Cerebellar nuclear complex (tissue), 1 donor: ENCODE measurements at regions not wholly inside any gene's neighbourhood (a gene's known extent, or its start where the extent isn't known, plus 50 kb on each side); places are given as distances from the start of the nearest gene placed in this dataset.
"Not testable (repeated sequence)": the region's sequence is repeated elsewhere in the genome, so short reads cannot be mapped to it uniquely, and the experiment has no call there.

ENCODE experiments used
- DNase-seq, 2 experiments: peaks; one replicate each; lab custom pipeline; 2025; lab: John Stamatoyannopoulos, UW

GRCh38 chr2:19201911-19202462 is 156.4 kb downstream of the OSR1 start:
- no peak for DNase-seq

- DNase-seq: no peak
These were observed 160.0 kb downstream of the OSR1 start for GRCh38 chr2:19198381-19198780.

- DNase-seq: no peak
These were observed 162.8 kb downstream of the OSR1 start for GRCh38 chr2:19195661-19196060.

GRCh38 chr2:19189391-19189790 is 169.0 kb downstream of the OSR1 start:
- no peak for DNase-seq

- no peak for DNase-seq
These were observed 171.0 kb downstream of the OSR1 start for GRCh38 chr2:19187323-19188020.

GRCh38 chr2:19185086-19185485 is 173.3 kb downstream of the OSR1 start:
- DNase-seq: no peak

GRCh38 chr2:19178175-19178574 is 180.2 kb downstream of the OSR1 start:
- no peak for DNase-seq

- DNase-seq: no peak
These were observed 181.4 kb downstream of the OSR1 start for GRCh38 chr2:19176977-19177376.

GRCh38 chr2:19176172-19176852 is 182.1 kb downstream of the OSR1 start:
- no peak for DNase-seq

- no peak for DNase-seq
These were observed 184.2 kb downstream of the OSR1 start for GRCh38 chr2:19174176-19174575.

- no peak for DNase-seq
These were observed 187.0 kb downstream of the OSR1 start for GRCh38 chr2:19171409-19171808.

GRCh38 chr2:19169134-19169768 is 189.2 kb downstream of the OSR1 start:
- DNase-seq: no peak

- not testable (repeated sequence) for DNase-seq
These were observed 194.3 kb downstream of the OSR1 start for GRCh38 chr2:19164099-19164498.

- no peak for DNase-seq
These were observed 199.5 kb downstream of the OSR1 start for GRCh38 chr2:19158896-19159295.

- DNase-seq: no peak
These were observed 200.2 kb downstream of the OSR1 start for GRCh38 chr2:19158211-19158610.

GRCh38 chr2:19156646-19157045 is 201.8 kb downstream of the OSR1 start:
- no peak for DNase-seq

GRCh38 chr2:19150726-19151125 is 207.7 kb downstream of the OSR1 start:
- no peak for DNase-seq

GRCh38 chr2:19146867-19147266 is 211.6 kb downstream of the OSR1 start:
- no peak for DNase-seq

- DNase-seq: no peak
These were observed 217.0 kb downstream of the OSR1 start for GRCh38 chr2:19141234-19142004.

- no peak for DNase-seq
These were observed 217.8 kb downstream of the OSR1 start for GRCh38 chr2:19140463-19141208.

GRCh38 chr2:19139386-19139785 is 219.0 kb downstream of the OSR1 start:
- no peak for DNase-seq
